ENCODE measurements at regions not wholly inside any gene's neighbourhood (a gene's known extent, or its start where the extent isn't known, plus 50 kb on each side); places are given as distances from the start of the nearest gene placed in this dataset.

- no peak overlapping the region for H3K4me3 ChIP-seq (ENCODE audit: low read depth, low read length)
- no peak for DNase-seq (ENCODE audit: low read depth)
- TF ChIP-seq CTCF (IDR thresholded peaks at IDR 0.05; ENCODE audit: insufficient read depth, low read depth, low read length), result no peak
Measured at GRCh38 chr4:71669291-71669690, 114.6 kb downstream of the GC start.

- no peak overlapping the region for H3K4me3 ChIP-seq (ENCODE audit: low read depth, low read length)
- no peak for DNase-seq (ENCODE audit: low read depth)
- no peak for TF ChIP-seq CTCF (IDR thresholded peaks at IDR 0.05; ENCODE audit: insufficient read depth, low read depth, low read length)
Measured at GRCh38 chr4:71665358-71665757, 118.5 kb downstream of the GC start.

GRCh38 chr4:71664366-71664765 is 119.5 kb downstream of the GC start:
- DNase-seq (ENCODE audit: low read depth), result no peak
- no peak overlapping the region for H3K4me3 ChIP-seq (ENCODE audit: low read depth, low read length)
- no peak for TF ChIP-seq CTCF (IDR thresholded peaks at IDR 0.05; ENCODE audit: insufficient read depth, low read depth, low read length)

- no peak for DNase-seq (ENCODE audit: low read depth)
- no peak overlapping the region for H3K4me3 ChIP-seq (ENCODE audit: low read depth, low read length)
- TF ChIP-seq CTCF (IDR thresholded peaks at IDR 0.05; ENCODE audit: insufficient read depth, low read depth, low read length), result no peak
Measured at GRCh38 chr4:71663780-71664179, 120.1 kb downstream of the GC start.

GRCh38 chr4:71659979-71660378 is 123.9 kb downstream of the GC start:
- no peak overlapping the region for H3K4me3 ChIP-seq (ENCODE audit: low read depth, low read length)
- no peak for DNase-seq (ENCODE audit: low read depth)
- no peak for TF ChIP-seq CTCF (IDR thresholded peaks at IDR 0.05; ENCODE audit: insufficient read depth, low read depth, low read length)

- no peak for DNase-seq (ENCODE audit: low read depth)
- no peak for TF ChIP-seq CTCF (IDR thresholded peaks at IDR 0.05; ENCODE audit: insufficient read depth, low read depth, low read length)
- H3K4me3 ChIP-seq (ENCODE audit: low read depth, low read length), result no peak overlapping the region
Measured at GRCh38 chr4:71648923-71649322, 135.0 kb downstream of the GC start.

GRCh38 chr4:71648448-71648847 is 135.4 kb downstream of the GC start:
- no peak for DNase-seq (ENCODE audit: low read depth)
- TF ChIP-seq CTCF (IDR thresholded peaks at IDR 0.05; ENCODE audit: insufficient read depth, low read depth, low read length), result no peak
- H3K4me3 ChIP-seq (ENCODE audit: low read depth, low read length), result no peak overlapping the region

Measured in fibroblast of villous mesenchyme (primary cell).